Naive thymus-derived CD4-positive, alpha-beta T cell (primary cell): ENCODE measurements at regions not wholly inside any gene's neighbourhood (a gene's known extent, or its start where the extent isn't known, plus 50 kb on each side); places are given as distances from the start of the nearest gene placed in this dataset.

Experiments used
- ATAC-seq: fragments of 150-1000 bp; cut with Tn5 transposase; 2 replicates; pipeline ENCODE4 v1.10.0; 2021; ENCODE audit warnings: mild to moderate bottlenecking, moderate library complexity
- CTCF ChIA-PET: fragments of 350-600 bp; sonication (Branson Sonifier 250); formaldehyde crosslinking; loops from one replicate; lab custom pipeline; 2021; ENCODE audit warnings: antibody characterized with exemption; lab: Charles Lee
- POLR2A ChIA-PET: fragments of 350-600 bp; sonication (Branson Sonifier 250); formaldehyde crosslinking; loops from one replicate; lab custom pipeline; 2021; ENCODE audit warnings: antibody characterized with exemption, inconsistent platforms; lab: Charles Lee
- DNase-seq, 9 donors: peaks; one replicate each; pipeline versions ENCODE4 v3.0.0 to v3.0.0-alpha.2; 2020 to 2022; ENCODE audit warnings: mixed read lengths in 1 of 9
- H3K27ac ChIP-seq: one replicate; pipeline ENCODE4 v1.7.0; 2013; ENCODE audit warnings: mild to moderate bottlenecking, low read depth, low read length, moderate library complexity
- H3K27me3 ChIP-seq, 2 donors: one replicate each; pipeline ENCODE4 v1.7.0; 2013; ENCODE audit warnings: low read length in 2 of 2, mild to moderate bottlenecking in 2 of 2, moderate library complexity in 2 of 2; ENCODE audit not compliant: control insufficient read depth in 2 of 2, insufficient read depth in 2 of 2
- H3K36me3 ChIP-seq, 3 experiments: 1 replicate in 2 of 3; 2 replicates in 1 of 3; pipeline ENCODE4 v1.7.0; 2013; ENCODE audit warnings: low read length in 3 of 3, mild to moderate bottlenecking in 3 of 3, moderate library complexity in 1 of 3; ENCODE audit not compliant: insufficient read depth in 3 of 3, control insufficient read depth in 2 of 3
- H3K4me1 ChIP-seq, 2 donors: one replicate each; pipeline ENCODE4 v1.7.0; 2013; ENCODE audit warnings: low read length in 2 of 2, mild to moderate bottlenecking in 2 of 2, moderate library complexity in 1 of 2; ENCODE audit not compliant: control insufficient read depth in 2 of 2, insufficient read depth in 2 of 2
- H3K4me3 ChIP-seq: 2 replicates; pipeline ENCODE4 v1.7.0; 2013; ENCODE audit warnings: mild to moderate bottlenecking, low read length
- H3K9me3 ChIP-seq, 3 experiments: 1 replicate in 2 of 3; 2 replicates in 1 of 3; pipeline ENCODE4 v1.7.0; 2013; ENCODE audit warnings: low read length in 3 of 3; ENCODE audit not compliant: control insufficient read depth in 2 of 3
- H3K27ac Mint-ChIP-seq, 9 donors: one replicate each; pipeline ENCODE4 v1.8.0; 2020 to 2022; ENCODE audit warnings: mixed read lengths in 9 of 9, mild to moderate bottlenecking in 8 of 9, moderate library complexity in 5 of 9, inconsistent platforms in 2 of 9
- H3K27me3 Mint-ChIP-seq, 5 donors: one replicate each; pipeline ENCODE4 v1.8.0; 2021 to 2022; ENCODE audit warnings: mixed read lengths in 5 of 5, mild to moderate bottlenecking in 1 of 5
- H3K36me3 Mint-ChIP-seq, 5 donors: one replicate each; pipeline ENCODE4 v1.8.0; 2020 to 2022; ENCODE audit warnings: mixed read lengths in 5 of 5, mild to moderate bottlenecking in 3 of 5, inconsistent platforms in 1 of 5
- H3K4me1 Mint-ChIP-seq, 7 donors: one replicate each; pipeline ENCODE4 v1.8.0; 2020 to 2022; ENCODE audit warnings: mixed read lengths in 7 of 7, mild to moderate bottlenecking in 3 of 7, inconsistent platforms in 1 of 7
- H3K4me3 Mint-ChIP-seq, 10 donors: one replicate each; pipeline ENCODE4 v1.8.0; 2020 to 2022; ENCODE audit warnings: mild to moderate bottlenecking in 10 of 10, mixed read lengths in 10 of 10, moderate library complexity in 6 of 10, inconsistent platforms in 2 of 10
- H3K9me3 Mint-ChIP-seq, 11 donors: one replicate each; pipeline ENCODE4 v1.8.0; 2020 to 2022; ENCODE audit warnings: mixed read lengths in 11 of 11, mild to moderate bottlenecking in 4 of 11, inconsistent platforms in 1 of 11, moderate library complexity in 1 of 11
- intact Hi-C, 2 donors: fragments of 100-400 bp; cut with micrococcal nuclease; formaldehyde crosslinking; loops; one replicate each; pipeline ENCODE4 v1.15.1; 2023

GRCh38 chr12:87038098-87038497 is 781.9 kb upstream of the MGAT4C start:
- Mint-ChIP-seq H3K27me3 (no peaks in the 10 kb centered on the region), H3K36me3 (no peaks in the 10 kb centered on the region), H3K27ac (no peak overlapping the region), H3K9me3 (peaks cover 0 to 21% (median 4%) of the 10 kb centered on the region in 11 donors), H3K4me1 (no peaks in the 10 kb centered on the region), H3K4me3 (no peak overlapping the region)
- CTCF ChIA-PET: no interaction called here
- DNase-seq (no peak), ATAC-seq (no peak)
- no peak overlapping the region for H3K27ac ChIP-seq
- no peaks in the 10 kb centered on the region for H3K4me1 ChIP-seq
- intact Hi-C loops: no loop called here
- H3K36me3 ChIP-seq: no peaks in the 10 kb centered on the region
- POLR2A ChIA-PET: no interaction called here
- no peaks in the 10 kb centered on the region for H3K27me3 ChIP-seq
- no peaks in the 10 kb centered on the region for H3K9me3 ChIP-seq
- no peak overlapping the region for H3K4me3 ChIP-seq

- intact Hi-C loops: no loop called here
- no peaks in the 10 kb centered on the region for H3K36me3 Mint-ChIP-seq
- no peak overlapping the region for H3K4me3 Mint-ChIP-seq
- Histone ChIP-seq H3K36me3 (no peaks in the 10 kb centered on the region), H3K27ac (no peak overlapping the region), H3K27me3 (no peaks in the 10 kb centered on the region), H3K4me1 (no peaks in the 10 kb centered on the region), H3K9me3 (peaks cover 0 to 4% (median 0%) of the 10 kb centered on the region in 3 experiments), H3K4me3 (no peak overlapping the region)
- H3K4me1 Mint-ChIP-seq: no peaks in the 10 kb centered on the region
- ChIA-PET CTCF (no interaction called here), POLR2A (no interaction called here)
- H3K27ac Mint-ChIP-seq: no peak overlapping the region
- H3K27me3 Mint-ChIP-seq: no peaks in the 10 kb centered on the region
- DNase-seq (no peak), ATAC-seq (no peak)
- peaks cover 0 to 20% (median 5%) of the 10 kb centered on the region in 11 donors for H3K9me3 Mint-ChIP-seq
These were observed 769.8 kb upstream of the MGAT4C start for GRCh38 chr12:87025976-87026375.

GRCh38 chr12:87021400-87021799 is 765.2 kb upstream of the MGAT4C start:
- ChIA-PET CTCF (no interaction called here), POLR2A (no interaction called here)
- Mint-ChIP-seq H3K4me1 (no peaks in the 10 kb centered on the region), H3K4me3 (no peak overlapping the region), H3K9me3 (peaks cover 0 to 28% (median 6%) of the 10 kb centered on the region in 11 donors), H3K36me3 (no peaks in the 10 kb centered on the region), H3K27me3 (no peaks in the 10 kb centered on the region), H3K27ac (no peak overlapping the region)
- DNase-seq (no peak), ATAC-seq (no peak)
- H3K36me3 ChIP-seq: no peaks in the 10 kb centered on the region
- no peaks in the 10 kb centered on the region for H3K27me3 ChIP-seq
- H3K4me1 ChIP-seq: no peaks in the 10 kb centered on the region
- peaks cover 0 to 4% (median 0%) of the 10 kb centered on the region in 3 experiments for H3K9me3 ChIP-seq
- H3K4me3 ChIP-seq: no peak overlapping the region
- intact Hi-C loops: no loop called here
- no peak overlapping the region for H3K27ac ChIP-seq

- POLR2A ChIA-PET: no interaction called here
- Mint-ChIP-seq H3K27me3 (no peaks in the 10 kb centered on the region), H3K4me1 (no peaks in the 10 kb centered on the region), H3K9me3 (peaks cover 0 to 30% (median 7%) of the 10 kb centered on the region in 11 donors), H3K4me3 (no peak overlapping the region), H3K27ac (no peak overlapping the region), H3K36me3 (no peaks in the 10 kb centered on the region)
- H3K27me3 ChIP-seq: no peaks in the 10 kb centered on the region
- DNase-seq (no peak), ATAC-seq (no peak)
- no peaks in the 10 kb centered on the region for H3K36me3 ChIP-seq
- CTCF ChIA-PET: no interaction called here
- intact Hi-C loops: no loop called here
- no peak overlapping the region for H3K27ac ChIP-seq
- H3K4me1 ChIP-seq: no peaks in the 10 kb centered on the region
- H3K9me3 ChIP-seq: peaks cover 0 to 4% (median 0%) of the 10 kb centered on the region in 3 experiments
- H3K4me3 ChIP-seq: no peak overlapping the region
These were observed 763.9 kb upstream of the MGAT4C start for GRCh38 chr12:87020071-87020470.

GRCh38 chr12:87015352-87015751 is 759.2 kb upstream of the MGAT4C start:
- CTCF ChIA-PET: no interaction called here
- Histone ChIP-seq H3K9me3 (no peaks in the 10 kb centered on the region), H3K36me3 (no peaks in the 10 kb centered on the region), H3K27ac (no peak overlapping the region), H3K4me1 (no peaks in the 10 kb centered on the region), H3K4me3 (no peak overlapping the region), H3K27me3 (no peaks in the 10 kb centered on the region)
- intact Hi-C loops: no loop called here
- no peak overlapping the region for H3K4me3 Mint-ChIP-seq
- H3K27me3 Mint-ChIP-seq: no peaks in the 10 kb centered on the region
- H3K4me1 Mint-ChIP-seq: no peaks in the 10 kb centered on the region
- POLR2A ChIA-PET: no interaction called here
- DNase-seq (no peak), ATAC-seq (no peak)
- no peaks in the 10 kb centered on the region for H3K36me3 Mint-ChIP-seq
- peaks cover 0 to 24% (median 6%) of the 10 kb centered on the region in 11 donors for H3K9me3 Mint-ChIP-seq
- no peak overlapping the region for H3K27ac Mint-ChIP-seq

GRCh38 chr12:87008785-87009384 is 752.7 kb upstream of the MGAT4C start:
- no peak overlapping the region for H3K4me3 ChIP-seq
- Mint-ChIP-seq H3K36me3 (no peaks in the 10 kb centered on the region), H3K27me3 (no peaks in the 10 kb centered on the region), H3K4me1 (no peaks in the 10 kb centered on the region), H3K4me3 (no peak overlapping the region), H3K9me3 (peaks cover 0 to 18% (median 4%) of the 10 kb centered on the region in 11 donors), H3K27ac (no peak overlapping the region)
- no peak for ATAC-seq
- no peaks in the 10 kb centered on the region for H3K27me3 ChIP-seq
- H3K4me1 ChIP-seq: no peaks in the 10 kb centered on the region
- intact Hi-C loops: no loop called here
- no peak overlapping the region for H3K27ac ChIP-seq
- H3K9me3 ChIP-seq: no peaks in the 10 kb centered on the region
- no peaks in the 10 kb centered on the region for H3K36me3 ChIP-seq
- DNase-seq: no peak
- ChIA-PET POLR2A (no interaction called here), CTCF (no interaction called here)

GRCh38 chr12:87001102-87001501 is 744.9 kb upstream of the MGAT4C start:
- DNase-seq (no peak), ATAC-seq (no peak)
- ChIA-PET CTCF (no interaction called here), POLR2A (no interaction called here)
- no peak overlapping the region for H3K4me3 Mint-ChIP-seq
- intact Hi-C loops: no loop called here
- H3K27ac Mint-ChIP-seq: no peak overlapping the region
- H3K36me3 Mint-ChIP-seq: no peaks in the 10 kb centered on the region
- no peaks in the 10 kb centered on the region for H3K27me3 Mint-ChIP-seq
- no peaks in the 10 kb centered on the region for H3K4me1 Mint-ChIP-seq
- Histone ChIP-seq H3K27me3 (no peaks in the 10 kb centered on the region), H3K9me3 (no peaks in the 10 kb centered on the region), H3K4me3 (no peak overlapping the region), H3K36me3 (no peaks in the 10 kb centered on the region), H3K27ac (no peak overlapping the region), H3K4me1 (no peaks in the 10 kb centered on the region)
- H3K9me3 Mint-ChIP-seq: peaks cover 0 to 40% (median 11%) of the 10 kb centered on the region in 11 donors
